CD4-positive, alpha-beta memory T cell (primary cell): ENCODE measurements at regions not wholly inside any gene's neighbourhood (a gene's known extent, or its start where the extent isn't known, plus 50 kb on each side); places are given as distances from the start of the nearest gene placed in this dataset.

Experiments
- CTCF ChIA-PET: fragments of 350-600 bp; sonication (Branson Sonifier 250); formaldehyde crosslinking; loops from one replicate; lab custom pipeline; 2021; ENCODE audit warnings: inconsistent platforms; ENCODE audit not compliant: partially characterized antibody; lab: Charles Lee
- POLR2A ChIA-PET: fragments of 350-600 bp; sonication (Branson Sonifier 250); formaldehyde crosslinking; loops from one replicate; lab custom pipeline; 2021; ENCODE audit not compliant: partially characterized antibody; lab: Charles Lee
- DNase-seq, 5 donors: peaks; one replicate each; pipeline versions ENCODE4 v3.0.0 to v3.0.0-alpha.2; 2020 to 2022; ENCODE audit warnings: mixed read lengths in 1 of 5
- H3K27ac ChIP-seq: one replicate; pipeline ENCODE4 v1.7.0; 2013; ENCODE audit warnings: low read depth, low read length
- H3K27me3 ChIP-seq: 2 replicates; pipeline ENCODE4 v1.7.0; 2013; ENCODE audit warnings: mild to moderate bottlenecking, low read length, moderate library complexity; ENCODE audit not compliant: insufficient read depth
- H3K36me3 ChIP-seq: 2 replicates; pipeline ENCODE4 v1.7.0; 2013; ENCODE audit warnings: mild to moderate bottlenecking, low read length, moderate library complexity; ENCODE audit not compliant: insufficient read depth
- H3K4me1 ChIP-seq: 2 replicates; pipeline ENCODE4 v1.7.0; 2013; ENCODE audit warnings: mild to moderate bottlenecking, low read length, moderate library complexity; ENCODE audit not compliant: insufficient read depth
- H3K4me3 ChIP-seq, 2 donors: one replicate each; pipeline ENCODE4 v1.7.0; 2013; ENCODE audit warnings: low read length in 2 of 2, mild to moderate bottlenecking in 1 of 2
- H3K9me3 ChIP-seq, 2 donors: one replicate each; pipeline ENCODE4 v1.7.0; 2013; ENCODE audit warnings: low read length in 2 of 2, control low read depth in 1 of 2; ENCODE audit not compliant: control insufficient read depth in 1 of 2
- H3K27ac Mint-ChIP-seq, 7 donors: one replicate each; pipeline ENCODE4 v1.8.0; 2020 to 2021; ENCODE audit warnings: mixed read lengths in 7 of 7, mild to moderate bottlenecking in 6 of 7, inconsistent platforms in 3 of 7, moderate library complexity in 3 of 7
- H3K27me3 Mint-ChIP-seq, 2 donors: one replicate each; pipeline ENCODE4 v1.8.0; 2020 to 2021; ENCODE audit warnings: mixed read lengths in 2 of 2
- H3K36me3 Mint-ChIP-seq, 2 donors: one replicate each; pipeline ENCODE4 v1.8.0; 2020 to 2021; ENCODE audit warnings: mixed read lengths in 2 of 2, inconsistent platforms in 1 of 2, mild to moderate bottlenecking in 1 of 2
- H3K4me1 Mint-ChIP-seq, 4 donors: one replicate each; pipeline ENCODE4 v1.8.0; 2020 to 2021; ENCODE audit warnings: mixed read lengths in 4 of 4, mild to moderate bottlenecking in 1 of 4
- H3K4me3 Mint-ChIP-seq, 8 donors: one replicate each; pipeline ENCODE4 v1.8.0; 2020 to 2021; ENCODE audit warnings: mixed read lengths in 8 of 8, mild to moderate bottlenecking in 7 of 8, moderate library complexity in 6 of 8, inconsistent platforms in 3 of 8
- H3K9me3 Mint-ChIP-seq, 8 donors: one replicate each; pipeline ENCODE4 v1.8.0; 2020 to 2021; ENCODE audit warnings: mixed read lengths in 8 of 8, mild to moderate bottlenecking in 5 of 8, inconsistent platforms in 3 of 8, moderate library complexity in 1 of 8
- intact Hi-C: fragments of 100-400 bp; cut with micrococcal nuclease; formaldehyde crosslinking; loops from one replicate; pipeline ENCODE4 v1.15.1; 2023

GRCh38 chr6:11831653-11832052, 53.0 kb upstream of the ADTRP start:
- POLR2A ChIA-PET, result no interaction called here
- peaks cover 0 to 2% (median 0%) of the 10 kb centered on the region in 4 donors for H3K4me1 Mint-ChIP-seq

GRCh38 chr6:11830520-11830919, 51.9 kb upstream of the ADTRP start:
- Histone ChIP-seq H3K4me3 (no peak overlapping the region), H3K9me3 (no peaks in the 10 kb centered on the region), H3K27me3 (no peaks in the 10 kb centered on the region), H3K36me3 (no peaks in the 10 kb centered on the region), H3K27ac (no peak overlapping the region), H3K4me1 (no peaks in the 10 kb centered on the region)
- Mint-ChIP-seq H3K9me3 (no peaks in the 10 kb centered on the region), H3K36me3 (no peaks in the 10 kb centered on the region), H3K4me1 (peaks cover 0 to 2% (median 0%) of the 10 kb centered on the region in 4 donors), H3K27ac (peak overlapping the region in 1 of 7 donors; percentile 78), H3K27me3 (peaks cover 4 to 13% of the 10 kb centered on the region in 2 donors), H3K4me3 (no peak overlapping the region)
- ChIA-PET CTCF (no interaction called here), POLR2A (no interaction called here)
- DNase-seq, result no peak
- intact Hi-C loops, result no loop called here

More at GRCh38 chr6:11831653-11832052, 53.0 kb upstream of the ADTRP start:
- peaks cover 0 to 1% (median 0%) of the 10 kb centered on the region in 8 donors for H3K9me3 Mint-ChIP-seq
- Histone ChIP-seq H3K27ac (no peak overlapping the region), H3K9me3 (no peaks in the 10 kb centered on the region), H3K36me3 (no peaks in the 10 kb centered on the region), H3K4me1 (no peaks in the 10 kb centered on the region), H3K27me3 (no peaks in the 10 kb centered on the region), H3K4me3 (no peak overlapping the region)
- H3K36me3 Mint-ChIP-seq, result no peaks in the 10 kb centered on the region
- H3K4me3 Mint-ChIP-seq, result no peak overlapping the region
- DNase-seq, result no peak
- peaks cover 4 to 13% of the 10 kb centered on the region in 2 donors for H3K27me3 Mint-ChIP-seq
- H3K27ac Mint-ChIP-seq, result no peak overlapping the region
- CTCF ChIA-PET, result no interaction called here
- intact Hi-C loops, result no loop called here

- no peak overlapping the region for H3K4me3 Mint-ChIP-seq
- Histone ChIP-seq H3K9me3 (no peaks in the 10 kb centered on the region), H3K4me1 (no peaks in the 10 kb centered on the region), H3K4me3 (no peak overlapping the region), H3K27ac (no peak overlapping the region), H3K36me3 (no peaks in the 10 kb centered on the region), H3K27me3 (no peaks in the 10 kb centered on the region)
- peaks cover 4 to 15% of the 10 kb centered on the region in 2 donors for H3K27me3 Mint-ChIP-seq
- peaks cover 0 to 2% (median under 1%) of the 10 kb centered on the region in 4 donors for H3K4me1 Mint-ChIP-seq
- ChIA-PET POLR2A (no interaction called here), CTCF (no interaction called here)
- H3K27ac Mint-ChIP-seq, result no peak overlapping the region
- no peak for DNase-seq
- no peaks in the 10 kb centered on the region for H3K36me3 Mint-ChIP-seq
- intact Hi-C loops, result no loop called here
- H3K9me3 Mint-ChIP-seq, result no peaks in the 10 kb centered on the region
Observed at GRCh38 chr6:11830105-11830504, 51.5 kb upstream of the ADTRP start.

GRCh38 chr6:11828262-11828870, 49.8 kb upstream of the ADTRP start:
- intact Hi-C loops, result no loop called here
- Mint-ChIP-seq H3K4me1 (peaks cover 0 to 4% (median 3%) of the 10 kb centered on the region in 4 donors), H3K4me3 (no peak overlapping the region), H3K36me3 (no peaks in the 10 kb centered on the region), H3K27me3 (peaks cover 3 to 15% of the 10 kb centered on the region in 2 donors), H3K9me3 (peaks cover 0 to 2% (median 0%) of the 10 kb centered on the region in 8 donors), H3K27ac (no peak overlapping the region)
- Histone ChIP-seq H3K9me3 (no peaks in the 10 kb centered on the region), H3K36me3 (no peaks in the 10 kb centered on the region), H3K27me3 (no peaks in the 10 kb centered on the region), H3K27ac (no peak overlapping the region), H3K4me1 (no peaks in the 10 kb centered on the region), H3K4me3 (no peak overlapping the region)
- POLR2A ChIA-PET, result no interaction called here
- no peak for DNase-seq
- CTCF ChIA-PET, result no interaction called here
